Upper lobe of left lung (tissue), 6 donors: ENCODE measurements at regions not wholly inside any gene's neighbourhood (a gene's known extent, or its start where the extent isn't known, plus 50 kb on each side); places are given as distances from the start of the nearest gene placed in this dataset.

Source experiments
- ATAC-seq, 2 donors: fragments of 200-7000 bp; cut with Tn5 transposase; one replicate each; pipeline ENCODE4 v1.9.1; 2022; ENCODE audit warnings: mild to moderate bottlenecking in 2 of 2, moderate library complexity in 2 of 2; ENCODE audit not compliant: low FRiP score in 2 of 2
- DNase-seq, 2 donors: peaks; one replicate each; pipeline ENCODE4 v3.0.0-alpha.2; 2019 to 2020
- H3K27ac ChIP-seq, 4 donors: fragments of 200-600 bp; sonication (generic); one replicate each; pipeline ENCODE4 v1.5.1; 2016 to 2019
- H3K27me3 ChIP-seq, 4 donors: fragments of 200-600 bp; sonication (generic); one replicate each; pipeline ENCODE4 v1.5.1; 2017 to 2019
- H3K36me3 ChIP-seq, 4 donors: fragments of 200-600 bp; sonication (generic); one replicate each; pipeline ENCODE4 v1.5.1; 2016 to 2019
- H3K4me1 ChIP-seq, 4 donors: fragments of 200-600 bp; sonication (generic); one replicate each; pipeline ENCODE4 v1.5.1; 2018 to 2019
- H3K4me3 ChIP-seq, 4 donors: fragments of 200-600 bp; sonication (generic); one replicate each; pipeline ENCODE4 v1.5.1; 2017 to 2019; ENCODE audit warnings: mild to moderate bottlenecking in 2 of 4, moderate library complexity in 1 of 4
- H3K9me3 ChIP-seq, 4 donors: fragments of 200-600 bp; sonication (generic); one replicate each; pipeline ENCODE4 v1.5.1; 2018 to 2019
- EP300 ChIP-seq, 4 donors: sonication (generic); formaldehyde crosslinking; IDR thresholded peaks; one replicate each; pipeline ENCODE4 v1.5.1; 2017; ENCODE audit warnings: antibody characterized with exemption in 4 of 4, control low read depth in 2 of 4
- POLR2A ChIP-seq, 4 donors: fragments of 450-650 bp; IDR thresholded peaks; one replicate each; pipeline ENCODE4 v1.5.1; 2016 to 2017; ENCODE audit warnings: antibody characterized with exemption in 4 of 4, mild to moderate bottlenecking in 2 of 4
- POLR2AphosphoS5 ChIP-seq, 2 donors: sonication (generic); formaldehyde crosslinking; IDR thresholded peaks; one replicate each; pipeline ENCODE4 v1.5.1; 2017; ENCODE audit warnings: antibody characterized with exemption in 2 of 2
- WGBS, 2 donors: methylation state at CpG; one replicate each; pipeline ENCODE4 v1.1.5; 2017 to 2018; 5-methylcytosine and 5-hydroxymethylcytosine counted together
- TF ChIP-seq, protein P1 (sequence below), 6 experiments: fragments of 450-650 bp in 4 of 6; fragments of 200-600 bp in 2 of 6; sonication (generic) in 2 of 6; IDR thresholded peaks; one replicate each; pipeline ENCODE4 v1.5.1; 2016 to 2019; ENCODE audit warnings: antibody characterized with exemption in 6 of 6
- donor health status: DM: no; HTN: no; CAD: no; lungs with moderate emphysema.
- donor health status: DM: no; HTN: yes; CAD: no; lungs with severe emphysema.

- DNase-seq: no peak
Observed at GRCh38 chr6:134787261-134787877, 162.5 kb downstream of the ALDH8A1 start.

GRCh38 chr6:134784336-134784735 is 165.6 kb downstream of the ALDH8A1 start:
- TF ChIP-seq POLR2AphosphoS5 (IDR thresholded peaks at IDR 0.05): no peak
- TF ChIP-seq, protein P1, sequence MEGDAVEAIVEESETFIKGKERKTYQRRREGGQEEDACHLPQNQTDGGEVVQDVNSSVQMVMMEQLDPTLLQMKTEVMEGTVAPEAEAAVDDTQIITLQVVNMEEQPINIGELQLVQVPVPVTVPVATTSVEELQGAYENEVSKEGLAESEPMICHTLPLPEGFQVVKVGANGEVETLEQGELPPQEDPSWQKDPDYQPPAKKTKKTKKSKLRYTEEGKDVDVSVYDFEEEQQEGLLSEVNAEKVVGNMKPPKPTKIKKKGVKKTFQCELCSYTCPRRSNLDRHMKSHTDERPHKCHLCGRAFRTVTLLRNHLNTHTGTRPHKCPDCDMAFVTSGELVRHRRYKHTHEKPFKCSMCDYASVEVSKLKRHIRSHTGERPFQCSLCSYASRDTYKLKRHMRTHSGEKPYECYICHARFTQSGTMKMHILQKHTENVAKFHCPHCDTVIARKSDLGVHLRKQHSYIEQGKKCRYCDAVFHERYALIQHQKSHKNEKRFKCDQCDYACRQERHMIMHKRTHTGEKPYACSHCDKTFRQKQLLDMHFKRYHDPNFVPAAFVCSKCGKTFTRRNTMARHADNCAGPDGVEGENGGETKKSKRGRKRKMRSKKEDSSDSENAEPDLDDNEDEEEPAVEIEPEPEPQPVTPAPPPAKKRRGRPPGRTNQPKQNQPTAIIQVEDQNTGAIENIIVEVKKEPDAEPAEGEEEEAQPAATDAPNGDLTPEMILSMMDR (IDR thresholded peaks at IDR 0.05): no peak
- no peak for TF ChIP-seq EP300 (IDR thresholded peaks at IDR 0.05)
- no peak for TF ChIP-seq POLR2A (IDR thresholded peaks at IDR 0.05)
- ATAC-seq: no peak
- no peaks in the 10 kb centered on the region for H3K36me3 ChIP-seq
- peaks cover under 1 to 4% (median 2%) of the 10 kb centered on the region in 4 donors for H3K9me3 ChIP-seq
- 87 to 95% methylated on average over 2 of the region's 2 CpGs for WGBS, 2 donors
- H3K27ac ChIP-seq: no peak overlapping the region
- H3K4me1 ChIP-seq: no peaks in the 10 kb centered on the region
- H3K27me3 ChIP-seq: no peaks in the 10 kb centered on the region
- no peak for DNase-seq
- H3K4me3 ChIP-seq: no peak overlapping the region

More at GRCh38 chr6:134787261-134787877, 162.5 kb downstream of the ALDH8A1 start:
- Histone ChIP-seq H3K36me3 (no peaks in the 10 kb centered on the region), H3K4me3 (no peak overlapping the region), H3K27me3 (no peaks in the 10 kb centered on the region), H3K4me1 (no peaks in the 10 kb centered on the region), H3K27ac (no peak overlapping the region), H3K9me3 (peaks cover 0 to 18% (median 10%) of the 10 kb centered on the region in 4 donors)
- TF ChIP-seq EP300 (IDR thresholded peaks at IDR 0.05) (no peak), POLR2A (IDR thresholded peaks at IDR 0.05) (no peak), POLR2AphosphoS5 (IDR thresholded peaks at IDR 0.05) (no peak)
- TF ChIP-seq, protein P1 (IDR thresholded peaks at IDR 0.05): no peak
- ATAC-seq: no peak
- WGBS, 2 donors: 78 to 83% methylated on average over 6 of the region's 6 CpGs

GRCh38 chr6:134778431-134778830 is 171.5 kb downstream of the ALDH8A1 start:
- Histone ChIP-seq H3K4me3 (no peak overlapping the region), H3K4me1 (no peaks in the 10 kb centered on the region), H3K27me3 (no peaks in the 10 kb centered on the region), H3K27ac (no peak overlapping the region), H3K9me3 (peaks cover 5 to 11% (median 9%) of the 10 kb centered on the region in 4 donors), H3K36me3 (no peaks in the 10 kb centered on the region)
- ATAC-seq (no peak), DNase-seq (no peak)
- WGBS, 2 donors: 89 to 100% methylated on average over 2 of the region's 2 CpGs
- no peak for TF ChIP-seq EP300 (IDR thresholded peaks at IDR 0.05)
- no peak for TF ChIP-seq POLR2AphosphoS5 (IDR thresholded peaks at IDR 0.05)
- TF ChIP-seq, protein P1 (IDR thresholded peaks at IDR 0.05): no peak
- TF ChIP-seq POLR2A (IDR thresholded peaks at IDR 0.05): no peak

- DNase-seq (no peak), ATAC-seq (no peak)
- TF ChIP-seq POLR2A (IDR thresholded peaks at IDR 0.05): no peak
- TF ChIP-seq, protein P1 (IDR thresholded peaks at IDR 0.05): no peak
- TF ChIP-seq POLR2AphosphoS5 (IDR thresholded peaks at IDR 0.05): no peak
- no peak for TF ChIP-seq EP300 (IDR thresholded peaks at IDR 0.05)
- Histone ChIP-seq H3K4me1 (no peaks in the 10 kb centered on the region), H3K27me3 (no peaks in the 10 kb centered on the region), H3K27ac (no peak overlapping the region), H3K9me3 (peaks cover 3 to 7% (median 5%) of the 10 kb centered on the region in 4 donors), H3K4me3 (no peak overlapping the region), H3K36me3 (no peaks in the 10 kb centered on the region)
- 69 to 88% methylated on average over 1 of the region's 1 CpG for WGBS, 2 donors
Observed at GRCh38 chr6:134774201-134774638, 175.7 kb downstream of the ALDH8A1 start.
